WI38 (cell line): ENCODE measurements at regions not wholly inside any gene's neighbourhood (a gene's known extent, or its start where the extent isn't known, plus 50 kb on each side); places are given as distances from the start of the nearest gene placed in this dataset.

Experiments used
- H3K4me3 ChIP-seq: 2 replicates; pipeline ENCODE4 v1.5.1; 2011; ENCODE audit warnings: low read depth, mild to moderate bottlenecking, control low read depth, low read length
- CTCF ChIP-seq: IDR thresholded peaks from 2 replicates; pipeline ENCODE4 v1.5.1; 2012; ENCODE audit warnings: low read depth, mild to moderate bottlenecking, control low read depth, low read length

GRCh38 chr7:135828604-135829003 is 80.0 kb upstream of the FAM180A start:
- no peak for TF ChIP-seq CTCF
- no peak overlapping the region for H3K4me3 ChIP-seq

- no peak overlapping the region for H3K4me3 ChIP-seq
- no peak for TF ChIP-seq CTCF
Measured at GRCh38 chr7:135827391-135827790, 78.8 kb upstream of the FAM180A start.

DNA sequence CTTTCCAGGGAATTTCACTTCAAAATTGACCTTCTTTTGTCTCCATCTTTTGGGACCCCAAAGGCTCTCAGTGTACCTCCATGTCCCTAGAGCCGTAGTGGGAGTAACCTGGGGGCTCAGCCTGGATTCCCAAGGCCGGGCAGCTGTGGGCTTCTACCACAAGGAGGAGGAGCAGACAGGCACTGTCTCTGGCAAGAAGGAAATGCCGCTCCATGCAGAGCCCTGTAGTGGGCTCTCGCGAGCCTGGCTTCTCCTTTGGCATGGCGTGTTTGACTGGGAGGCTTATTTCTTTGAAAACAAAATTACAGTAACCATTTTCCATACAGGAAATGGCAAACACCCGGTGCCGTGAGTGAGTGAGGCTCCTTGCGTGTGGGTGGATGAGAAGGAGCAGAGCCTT is 76.8 kb upstream of the FAM180A start:
- H3K4me3 ChIP-seq, result no peak overlapping the region
- no peak for TF ChIP-seq CTCF

- TF ChIP-seq CTCF, result no peak
- no peak overlapping the region for H3K4me3 ChIP-seq
Measured at GRCh38 chr7:135822376-135822775, 73.8 kb upstream of the FAM180A start.

DNA sequence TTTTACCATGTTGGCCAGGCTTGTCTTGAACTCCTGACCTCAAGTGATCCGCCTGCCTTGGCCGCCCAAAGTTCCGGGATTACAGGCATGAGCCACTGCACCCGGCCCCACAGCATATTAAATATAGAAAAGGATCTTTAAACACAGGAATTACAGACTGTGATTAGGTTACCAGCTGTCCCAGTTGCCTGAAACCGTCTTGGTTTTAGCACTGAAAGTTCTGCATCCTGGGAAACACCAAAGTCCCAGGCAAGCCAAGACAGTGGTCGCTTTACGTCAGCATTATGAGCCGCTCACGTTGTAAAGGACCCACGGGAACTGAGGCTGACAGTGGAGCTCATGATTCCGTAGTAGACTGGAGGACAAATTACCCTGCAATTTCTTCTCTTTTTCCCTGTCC is 69.0 kb upstream of the FAM180A start:
- TF ChIP-seq CTCF, result no peak
- no peak overlapping the region for H3K4me3 ChIP-seq

DNA sequence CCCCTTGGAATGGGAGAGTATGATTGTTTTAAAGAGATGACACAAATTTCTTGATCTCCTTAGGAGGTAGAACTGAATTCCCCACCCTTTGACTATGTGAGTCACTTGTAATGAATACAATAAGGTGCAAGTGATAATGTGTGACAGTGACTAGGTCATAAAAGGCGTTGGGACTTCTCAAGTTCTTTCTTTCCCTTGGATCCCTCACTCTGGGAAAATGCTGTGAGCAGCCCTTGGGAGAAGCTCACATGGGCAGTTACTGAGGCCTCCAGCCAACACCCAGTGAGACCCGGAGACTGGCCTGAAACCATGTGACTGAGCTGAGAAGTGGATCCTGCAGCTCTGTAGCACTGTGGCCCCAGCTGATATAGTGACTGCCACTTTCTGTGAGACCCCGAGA is 66.4 kb upstream of the FAM180A start:
- TF ChIP-seq CTCF, result no peak
- no peak overlapping the region for H3K4me3 ChIP-seq

- no peak overlapping the region for H3K4me3 ChIP-seq
- no peak for TF ChIP-seq CTCF
Measured at GRCh38 chr7:135812148-135812547, 63.5 kb upstream of the FAM180A start.
